Ishikawa (cell line): ENCODE measurements at regions not wholly inside any gene's neighbourhood (a gene's known extent, or its start where the extent isn't known, plus 50 kb on each side); places are given as distances from the start of the nearest gene placed in this dataset.

Experiments used
- EP300 ChIP-seq: IDR thresholded peaks from 2 replicates; pipeline ENCODE4 v1.6.1; 2012; ENCODE audit warnings: borderline replicate concordance
- FOXM1 ChIP-seq: IDR thresholded peaks from 2 replicates; pipeline ENCODE4 v1.6.1; 2012; ENCODE audit warnings: low read depth, borderline replicate concordance
- YY1 ChIP-seq: IDR thresholded peaks from 2 replicates; pipeline ENCODE4 v1.6.1; 2012; ENCODE audit warnings: low read depth
- TF ChIP-seq, protein P1 (sequence below): IDR thresholded peaks from 2 replicates; pipeline ENCODE4 v1.6.1; 2012; ENCODE audit warnings: low read depth, mild to moderate bottlenecking
- TF ChIP-seq, protein P2 (sequence below): IDR thresholded peaks from 2 replicates; pipeline ENCODE4 v1.6.1; 2012

DNA sequence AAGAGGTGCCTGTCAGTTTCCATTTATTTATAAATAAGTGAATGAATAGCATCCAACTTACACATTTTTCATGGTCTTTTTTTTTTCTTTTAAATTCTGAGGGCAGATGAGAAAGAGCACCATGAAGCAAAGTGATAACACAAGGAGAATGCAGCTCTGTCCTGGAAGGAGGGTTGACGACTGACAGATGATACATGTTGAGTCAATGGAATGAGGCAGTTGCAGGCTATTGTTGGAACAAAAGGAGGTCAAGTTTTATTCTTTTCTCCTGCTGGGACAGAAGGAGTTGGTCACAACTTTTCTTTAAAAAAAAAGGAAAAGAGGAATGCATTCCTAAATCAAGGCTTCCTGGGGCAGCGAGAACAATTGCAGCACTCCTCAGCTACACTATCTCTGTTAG, 119.9 kb upstream of the PLEKHG7 start:
- no peak for TF ChIP-seq FOXM1
- TF ChIP-seq, protein P1, sequence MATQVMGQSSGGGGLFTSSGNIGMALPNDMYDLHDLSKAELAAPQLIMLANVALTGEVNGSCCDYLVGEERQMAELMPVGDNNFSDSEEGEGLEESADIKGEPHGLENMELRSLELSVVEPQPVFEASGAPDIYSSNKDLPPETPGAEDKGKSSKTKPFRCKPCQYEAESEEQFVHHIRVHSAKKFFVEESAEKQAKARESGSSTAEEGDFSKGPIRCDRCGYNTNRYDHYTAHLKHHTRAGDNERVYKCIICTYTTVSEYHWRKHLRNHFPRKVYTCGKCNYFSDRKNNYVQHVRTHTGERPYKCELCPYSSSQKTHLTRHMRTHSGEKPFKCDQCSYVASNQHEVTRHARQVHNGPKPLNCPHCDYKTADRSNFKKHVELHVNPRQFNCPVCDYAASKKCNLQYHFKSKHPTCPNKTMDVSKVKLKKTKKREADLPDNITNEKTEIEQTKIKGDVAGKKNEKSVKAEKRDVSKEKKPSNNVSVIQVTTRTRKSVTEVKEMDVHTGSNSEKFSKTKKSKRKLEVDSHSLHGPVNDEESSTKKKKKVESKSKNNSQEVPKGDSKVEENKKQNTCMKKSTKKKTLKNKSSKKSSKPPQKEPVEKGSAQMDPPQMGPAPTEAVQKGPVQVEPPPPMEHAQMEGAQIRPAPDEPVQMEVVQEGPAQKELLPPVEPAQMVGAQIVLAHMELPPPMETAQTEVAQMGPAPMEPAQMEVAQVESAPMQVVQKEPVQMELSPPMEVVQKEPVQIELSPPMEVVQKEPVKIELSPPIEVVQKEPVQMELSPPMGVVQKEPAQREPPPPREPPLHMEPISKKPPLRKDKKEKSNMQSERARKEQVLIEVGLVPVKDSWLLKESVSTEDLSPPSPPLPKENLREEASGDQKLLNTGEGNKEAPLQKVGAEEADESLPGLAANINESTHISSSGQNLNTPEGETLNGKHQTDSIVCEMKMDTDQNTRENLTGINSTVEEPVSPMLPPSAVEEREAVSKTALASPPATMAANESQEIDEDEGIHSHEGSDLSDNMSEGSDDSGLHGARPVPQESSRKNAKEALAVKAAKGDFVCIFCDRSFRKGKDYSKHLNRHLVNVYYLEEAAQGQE: no peak
- TF ChIP-seq EP300: no peak
- TF ChIP-seq, protein P2, sequence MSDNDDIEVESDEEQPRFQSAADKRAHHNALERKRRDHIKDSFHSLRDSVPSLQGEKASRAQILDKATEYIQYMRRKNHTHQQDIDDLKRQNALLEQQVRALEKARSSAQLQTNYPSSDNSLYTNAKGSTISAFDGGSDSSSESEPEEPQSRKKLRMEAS: no peak
- TF ChIP-seq YY1: no peak
